ENCODE measurements at regions not wholly inside any gene's neighbourhood (a gene's known extent, or its start where the extent isn't known, plus 50 kb on each side); places are given as distances from the start of the nearest gene placed in this dataset.

GRCh38 chr1:2916153-2916552 lies 105.1 kb upstream of the ACTRT2 start:
- POLR2A ChIA-PET (ENCODE audit: unreplicated experiment), result no interaction called here

DNA sequence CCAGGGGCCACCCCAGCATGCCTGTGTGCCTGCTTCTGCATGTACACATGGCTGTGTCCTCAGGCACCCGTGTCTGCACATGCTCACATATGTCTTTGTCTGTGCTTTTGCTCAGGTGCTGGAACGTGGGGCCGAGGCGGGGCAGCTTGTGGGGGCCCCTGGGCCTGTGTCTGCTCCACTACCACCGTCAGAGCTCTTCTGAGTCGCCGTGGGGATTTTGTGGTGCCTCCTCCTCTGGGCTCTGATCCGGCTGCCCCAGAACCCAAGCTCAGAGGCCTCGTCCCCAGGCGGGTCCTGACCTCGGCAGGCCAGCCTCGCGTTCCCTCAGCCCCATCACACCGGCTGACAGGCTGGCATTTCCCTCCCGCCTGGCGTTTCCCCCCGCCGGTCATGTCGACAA lies 104.6 kb upstream of the ACTRT2 start:
- TF ChIP-seq EZH2 (IDR thresholded peaks at IDR 0.05; ENCODE audit: low read depth), result no peak
- TF ChIP-seq, protein P1, sequence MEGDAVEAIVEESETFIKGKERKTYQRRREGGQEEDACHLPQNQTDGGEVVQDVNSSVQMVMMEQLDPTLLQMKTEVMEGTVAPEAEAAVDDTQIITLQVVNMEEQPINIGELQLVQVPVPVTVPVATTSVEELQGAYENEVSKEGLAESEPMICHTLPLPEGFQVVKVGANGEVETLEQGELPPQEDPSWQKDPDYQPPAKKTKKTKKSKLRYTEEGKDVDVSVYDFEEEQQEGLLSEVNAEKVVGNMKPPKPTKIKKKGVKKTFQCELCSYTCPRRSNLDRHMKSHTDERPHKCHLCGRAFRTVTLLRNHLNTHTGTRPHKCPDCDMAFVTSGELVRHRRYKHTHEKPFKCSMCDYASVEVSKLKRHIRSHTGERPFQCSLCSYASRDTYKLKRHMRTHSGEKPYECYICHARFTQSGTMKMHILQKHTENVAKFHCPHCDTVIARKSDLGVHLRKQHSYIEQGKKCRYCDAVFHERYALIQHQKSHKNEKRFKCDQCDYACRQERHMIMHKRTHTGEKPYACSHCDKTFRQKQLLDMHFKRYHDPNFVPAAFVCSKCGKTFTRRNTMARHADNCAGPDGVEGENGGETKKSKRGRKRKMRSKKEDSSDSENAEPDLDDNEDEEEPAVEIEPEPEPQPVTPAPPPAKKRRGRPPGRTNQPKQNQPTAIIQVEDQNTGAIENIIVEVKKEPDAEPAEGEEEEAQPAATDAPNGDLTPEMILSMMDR (conservative IDR thresholded peaks at IDR 0.05), result no peak
- POLR2A ChIA-PET (ENCODE audit: unreplicated experiment), result no interaction called here
- intact Hi-C loops (cut with micrococcal nuclease; ENCODE audit: unreplicated experiment), result no loop called here
- no peak overlapping the region for H3K4me2 ChIP-seq
- H3K4me3 ChIP-seq, result no peak overlapping the region
- H4K20me1 ChIP-seq (ENCODE audit: insufficient read depth), result 0 out of 2 replicates have a peak, but pooled peaks cover 6% of the 10 kb centered on the region
- CTCF ChIA-PET, result no interaction called here
- H3K27ac ChIP-seq, result no peak overlapping the region
- no peak overlapping the region for H2AFZ ChIP-seq
- DNase-seq, result no peak
- H3K79me2 ChIP-seq (ENCODE audit: low read depth), result no peaks in the 10 kb centered on the region
- H3K4me1 ChIP-seq (replicated peaks; ENCODE audit: insufficient read depth), result no peaks in the 10 kb centered on the region
- peaks cover 10% of the 10 kb centered on the region; the same call in 1 of the 2 replicates for H3F3A ChIP-seq (ENCODE audit: insufficient read depth, low read depth)
- no peaks in the 10 kb centered on the region for H3K36me3 ChIP-seq (ENCODE audit: low read depth)
- no peaks in the 10 kb centered on the region for H3K9me3 ChIP-seq (ENCODE audit: insufficient read depth, low read depth)
- peaks cover 82% of the 10 kb centered on the region for H3K27me3 ChIP-seq (ENCODE audit: insufficient read depth, low read depth)
- no TSS peak for BruUV-seq (replicated peaks)
- no peaks in the 10 kb centered on the region for H3K9me2 ChIP-seq (ENCODE audit: insufficient read depth)

More at GRCh38 chr1:2916153-2916552, 105.1 kb upstream of the ACTRT2 start:
- no peak overlapping the region for H3K4me2 ChIP-seq
- no peaks in the 10 kb centered on the region for H3K36me3 ChIP-seq (ENCODE audit: low read depth)
- no peaks in the 10 kb centered on the region for H3K79me2 ChIP-seq (ENCODE audit: low read depth)
- DNase-seq, result no peak
- H3K4me3 ChIP-seq, result no peak overlapping the region
- CTCF ChIA-PET, result no interaction called here
- H3K9me2 ChIP-seq (ENCODE audit: insufficient read depth), result no peaks in the 10 kb centered on the region
- peaks cover 83% of the 10 kb centered on the region for H3K27me3 ChIP-seq (ENCODE audit: insufficient read depth, low read depth)
- no peaks in the 10 kb centered on the region for H3K9me3 ChIP-seq (ENCODE audit: insufficient read depth, low read depth)
- H2AFZ ChIP-seq, result no peak overlapping the region
- TF ChIP-seq EZH2 (IDR thresholded peaks at IDR 0.05; ENCODE audit: low read depth), result no peak
- TF ChIP-seq, protein P1 (conservative IDR thresholded peaks at IDR 0.05), result no peak
- BruUV-seq (replicated peaks), result no TSS peak
- no peak overlapping the region for H3K27ac ChIP-seq
- no peaks in the 10 kb centered on the region for H3K4me1 ChIP-seq (replicated peaks; ENCODE audit: insufficient read depth)
- peaks cover 10% of the 10 kb centered on the region; the same call in 1 of the 2 replicates for H3F3A ChIP-seq (ENCODE audit: insufficient read depth, low read depth)
- intact Hi-C loops (cut with micrococcal nuclease; ENCODE audit: unreplicated experiment), result no loop called here
- H4K20me1 ChIP-seq (ENCODE audit: insufficient read depth), result 0 out of 2 replicates have a peak, but pooled peaks cover 6% of the 10 kb centered on the region

- DNase-seq, result no peak
- no TSS peak for BruUV-seq (replicated peaks)
- Histone ChIP-seq H3K27ac (no peak overlapping the region), H3K4me1 (replicated peaks; ENCODE audit: insufficient read depth) (no peaks in the 10 kb centered on the region), H3K9me3 (ENCODE audit: insufficient read depth, low read depth) (no peaks in the 10 kb centered on the region), H2AFZ (no peak overlapping the region), H3K4me2 (no peak overlapping the region), H3F3A (ENCODE audit: insufficient read depth, low read depth) (peaks cover 10% of the 10 kb centered on the region; the same call in 1 of the 2 replicates), H4K20me1 (ENCODE audit: insufficient read depth) (0 out of 2 replicates have a peak, but pooled peaks cover 6% of the 10 kb centered on the region), H3K27me3 (ENCODE audit: insufficient read depth, low read depth) (peaks cover 83% of the 10 kb centered on the region), H3K79me2 (ENCODE audit: low read depth) (no peaks in the 10 kb centered on the region), H3K9me2 (ENCODE audit: insufficient read depth) (no peaks in the 10 kb centered on the region), H3K36me3 (ENCODE audit: low read depth) (no peaks in the 10 kb centered on the region), H3K4me3 (no peak overlapping the region)
- TF ChIP-seq EZH2 (IDR thresholded peaks at IDR 0.05; ENCODE audit: low read depth), result no peak
- TF ChIP-seq, protein P1 (conservative IDR thresholded peaks at IDR 0.05), result no peak
- ChIA-PET CTCF (no interaction called here), POLR2A (ENCODE audit: unreplicated experiment) (no interaction called here)
- intact Hi-C loops (cut with micrococcal nuclease; ENCODE audit: unreplicated experiment), result no loop called here
Measured at GRCh38 chr1:2917284-2917683, 104.0 kb upstream of the ACTRT2 start.

Measured in PC-9 (cell line).